CD4-positive, alpha-beta T cell (primary cell): ENCODE measurements at regions not wholly inside any gene's neighbourhood (a gene's known extent, or its start where the extent isn't known, plus 50 kb on each side); places are given as distances from the start of the nearest gene placed in this dataset.

Experiments
- ATAC-seq: fragments of 200-7000 bp; cut with Tn5 transposase; one replicate; pipeline ENCODE4 v1.10.0; 2022; ENCODE audit warnings: mild to moderate bottlenecking; ENCODE audit not compliant: poor library complexity
- CTCF ChIA-PET: fragments of 350-600 bp; sonication (Branson Sonifier 250); formaldehyde crosslinking; loops from one replicate; lab custom pipeline; 2021; ENCODE audit warnings: antibody characterized with exemption, inconsistent platforms; lab: Charles Lee
- POLR2A ChIA-PET: fragments of 350-600 bp; sonication (Branson Sonifier 250); formaldehyde crosslinking; loops from one replicate; lab custom pipeline; 2021; ENCODE audit warnings: antibody characterized with exemption, inconsistent platforms; lab: Charles Lee
- DNase-seq, 14 experiments: peaks; one replicate each; pipeline ENCODE4 v3.0.0-alpha.2; 2013 to 2020; ENCODE audit warnings: mixed read lengths in 2 of 14
- H3K27ac ChIP-seq, 2 donors: one replicate each; pipeline versions ENCODE4 v1.5.1 to v1.7.0; 2013; ENCODE audit warnings: low read length in 2 of 2, low read depth in 1 of 2, mild to moderate bottlenecking in 1 of 2
- H3K27me3 ChIP-seq, 2 experiments: 1 replicate in 1 of 2; 2 replicates in 1 of 2; pipeline versions ENCODE4 v1.6.1 to v1.7.0; 2013; ENCODE audit warnings: low read length in 2 of 2, control low read depth in 1 of 2, mild to moderate bottlenecking in 1 of 2, moderate library complexity in 1 of 2; ENCODE audit not compliant: insufficient read depth in 2 of 2, control insufficient read depth in 1 of 2
- H3K36me3 ChIP-seq: one replicate; pipeline ENCODE4 v1.6.1; 2013; ENCODE audit warnings: low read length, control low read depth; ENCODE audit not compliant: insufficient read depth
- H3K4me1 ChIP-seq: one replicate; pipeline ENCODE4 v1.6.1; 2013; ENCODE audit warnings: low read length, control low read depth; ENCODE audit not compliant: insufficient read depth
- H3K4me3 ChIP-seq: one replicate; pipeline ENCODE4 v1.5.1; 2013; ENCODE audit warnings: mild to moderate bottlenecking, low read length, moderate library complexity
- H3K9me3 ChIP-seq, 2 experiments: 1 replicate in 1 of 2; 2 replicates in 1 of 2; pipeline versions ENCODE4 v1.6.1 to v1.7.0; 2013; ENCODE audit warnings: low read length in 2 of 2, mild to moderate bottlenecking in 2 of 2, control low read depth in 1 of 2, moderate library complexity in 1 of 2; ENCODE audit not compliant: control insufficient read depth in 1 of 2, insufficient read depth in 1 of 2
- H3K27ac Mint-ChIP-seq: one replicate; pipeline ENCODE4 v1.8.0; 2020; ENCODE audit warnings: mixed read lengths
- H3K27me3 Mint-ChIP-seq: one replicate; pipeline ENCODE4 v1.8.0; 2021; ENCODE audit warnings: mixed read lengths
- H3K36me3 Mint-ChIP-seq: one replicate; pipeline ENCODE4 v1.8.0; 2021; ENCODE audit warnings: low read depth, mixed read lengths
- H3K4me1 Mint-ChIP-seq: one replicate; pipeline ENCODE4 v1.8.0; 2021; ENCODE audit warnings: low read depth, mixed read lengths
- H3K4me3 Mint-ChIP-seq: one replicate; pipeline ENCODE4 v1.8.0; 2020; ENCODE audit warnings: mild to moderate bottlenecking, mixed read lengths
- H3K9me3 Mint-ChIP-seq: one replicate; pipeline ENCODE4 v1.8.0; 2020; ENCODE audit warnings: mixed read lengths
- intact Hi-C, 2 experiments: fragments of 100-400 bp; cut with DNase I in 1 of 2; cut with micrococcal nuclease in 1 of 2; formaldehyde crosslinking; loops; one replicate each; pipeline versions ENCODE4 v1.15.1 to v1.9.0; 2023 to 2025; cut with DNase I, micrococcal nuclease
- TF ChIP-seq, protein P1 (sequence below): fragments of 200-600 bp; IDR thresholded peaks from one replicate; pipeline ENCODE4 v1.8.0; 2022; ENCODE audit warnings: antibody characterized with exemption, mild to moderate bottlenecking

DNA sequence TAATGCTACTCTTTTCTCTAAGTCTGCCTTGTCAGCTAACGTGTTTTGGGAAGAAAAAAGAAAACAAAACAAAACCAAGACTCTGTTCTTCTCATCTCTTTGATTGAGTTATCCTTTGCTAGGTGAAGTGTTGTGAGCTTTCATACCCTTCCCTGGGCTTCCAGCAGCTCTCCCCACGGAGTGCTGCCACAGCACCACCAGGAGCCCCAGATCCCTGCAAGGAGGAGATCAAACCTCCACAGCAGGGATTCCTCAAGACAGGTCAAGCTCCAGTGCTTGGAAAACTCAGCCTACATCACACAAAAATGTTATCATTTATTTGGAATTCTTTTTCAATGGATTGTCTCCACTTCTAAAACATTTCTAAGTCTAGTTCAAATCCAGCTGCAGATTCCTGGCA is 1981.9 kb upstream of the TENM3 start:
- TF ChIP-seq, protein P1, sequence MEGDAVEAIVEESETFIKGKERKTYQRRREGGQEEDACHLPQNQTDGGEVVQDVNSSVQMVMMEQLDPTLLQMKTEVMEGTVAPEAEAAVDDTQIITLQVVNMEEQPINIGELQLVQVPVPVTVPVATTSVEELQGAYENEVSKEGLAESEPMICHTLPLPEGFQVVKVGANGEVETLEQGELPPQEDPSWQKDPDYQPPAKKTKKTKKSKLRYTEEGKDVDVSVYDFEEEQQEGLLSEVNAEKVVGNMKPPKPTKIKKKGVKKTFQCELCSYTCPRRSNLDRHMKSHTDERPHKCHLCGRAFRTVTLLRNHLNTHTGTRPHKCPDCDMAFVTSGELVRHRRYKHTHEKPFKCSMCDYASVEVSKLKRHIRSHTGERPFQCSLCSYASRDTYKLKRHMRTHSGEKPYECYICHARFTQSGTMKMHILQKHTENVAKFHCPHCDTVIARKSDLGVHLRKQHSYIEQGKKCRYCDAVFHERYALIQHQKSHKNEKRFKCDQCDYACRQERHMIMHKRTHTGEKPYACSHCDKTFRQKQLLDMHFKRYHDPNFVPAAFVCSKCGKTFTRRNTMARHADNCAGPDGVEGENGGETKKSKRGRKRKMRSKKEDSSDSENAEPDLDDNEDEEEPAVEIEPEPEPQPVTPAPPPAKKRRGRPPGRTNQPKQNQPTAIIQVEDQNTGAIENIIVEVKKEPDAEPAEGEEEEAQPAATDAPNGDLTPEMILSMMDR = no peak
- H3K9me3 Mint-ChIP-seq = peaks cover 4% of the 10 kb centered on the region
- H3K27me3 Mint-ChIP-seq = no peaks in the 10 kb centered on the region
- ATAC-seq = no peak
- intact Hi-C loops = no loop called here
- H3K4me3 ChIP-seq = no peak overlapping the region
- no peaks in the 10 kb centered on the region for H3K36me3 ChIP-seq
- ChIA-PET CTCF (no interaction called here), POLR2A (no interaction called here)
- no peaks in the 10 kb centered on the region for H3K4me1 Mint-ChIP-seq
- no peak overlapping the region for H3K27ac Mint-ChIP-seq
- H3K9me3 ChIP-seq = peaks cover 0 to 16% of the 10 kb centered on the region in 2 experiments
- no peak for DNase-seq
- H3K27ac ChIP-seq = no peak overlapping the region
- H3K4me3 Mint-ChIP-seq = no peak overlapping the region
- no peaks in the 10 kb centered on the region for H3K27me3 ChIP-seq
- H3K36me3 Mint-ChIP-seq = no peaks in the 10 kb centered on the region
- H3K4me1 ChIP-seq = no peaks in the 10 kb centered on the region

DNA sequence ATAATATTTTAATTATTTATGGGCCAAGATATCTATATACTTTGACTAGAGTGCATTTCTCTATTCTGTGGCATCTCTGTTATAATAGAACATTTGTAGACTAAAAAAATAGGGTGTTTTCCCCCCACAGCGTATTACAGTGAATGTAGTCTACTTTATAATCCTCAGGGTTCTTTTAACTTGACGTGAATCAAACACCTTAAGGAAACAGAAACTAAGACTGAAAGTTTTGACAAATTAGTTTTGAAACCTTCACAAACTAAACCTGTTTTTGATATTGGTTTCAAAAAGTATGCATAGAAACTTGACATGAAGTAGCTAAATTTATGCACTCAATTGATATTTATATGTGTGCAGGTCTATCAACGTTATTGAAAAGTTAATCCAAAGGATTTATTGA is 1963.1 kb upstream of the TENM3 start:
- H3K9me3 Mint-ChIP-seq = peaks cover 3% of the 10 kb centered on the region

DNA sequence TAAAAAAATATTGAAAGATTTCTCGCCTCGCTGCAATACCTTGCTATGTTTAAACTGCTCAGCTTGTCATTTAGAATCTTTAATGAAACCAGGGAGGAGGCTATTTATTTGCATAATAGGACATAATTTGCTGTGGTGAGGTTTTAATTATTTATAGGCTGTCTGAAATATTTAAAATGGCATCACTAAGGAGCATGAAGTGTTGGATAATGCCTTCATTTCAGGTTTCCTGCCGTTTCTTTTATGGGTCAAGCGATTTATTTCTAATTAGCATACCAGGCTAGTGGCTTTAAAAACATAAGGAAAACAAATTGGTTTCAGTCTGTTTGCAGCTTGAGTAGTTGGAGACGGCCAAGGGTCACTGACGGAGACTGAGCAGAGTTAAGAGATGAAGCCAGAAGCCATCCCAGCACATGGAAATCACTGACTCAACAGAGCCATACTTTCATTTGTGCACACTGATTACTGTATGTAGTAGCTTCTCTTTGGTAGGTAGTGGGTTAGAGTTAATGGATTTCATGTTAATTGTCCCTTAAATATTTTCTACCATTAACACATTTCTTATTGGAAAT is 1962.4 kb upstream of the TENM3 start:
- H3K4me1 ChIP-seq = no peaks in the 10 kb centered on the region
- Mint-ChIP-seq H3K9me3 (peaks cover 6% of the 10 kb centered on the region), H3K4me1 (no peaks in the 10 kb centered on the region), H3K4me3 (no peak overlapping the region), H3K27me3 (no peaks in the 10 kb centered on the region), H3K36me3 (no peaks in the 10 kb centered on the region), H3K27ac (no peak overlapping the region)
- POLR2A ChIA-PET = no interaction called here
- H3K9me3 ChIP-seq = peaks cover 0 to 4% of the 10 kb centered on the region in 2 experiments
- ATAC-seq = no peak
- no peak for DNase-seq
- TF ChIP-seq, protein P1 = no peak
- CTCF ChIA-PET = no interaction called here
- no peaks in the 10 kb centered on the region for H3K27me3 ChIP-seq
- intact Hi-C loops = no loop called here
- H3K4me3 ChIP-seq = no peak overlapping the region
- H3K27ac ChIP-seq = no peak overlapping the region
- no peaks in the 10 kb centered on the region for H3K36me3 ChIP-seq

More for the DNA sequence above, 1963.1 kb upstream of the TENM3 start:
- H3K36me3 ChIP-seq = no peaks in the 10 kb centered on the region
- ChIA-PET POLR2A (no interaction called here), CTCF (no interaction called here)
- Mint-ChIP-seq H3K4me1 (no peaks in the 10 kb centered on the region), H3K27me3 (no peaks in the 10 kb centered on the region), H3K27ac (no peak overlapping the region), H3K36me3 (no peaks in the 10 kb centered on the region), H3K4me3 (no peak overlapping the region)
- H3K9me3 ChIP-seq = peaks cover 0 to 4% of the 10 kb centered on the region in 2 experiments
- H3K4me3 ChIP-seq = no peak overlapping the region
- no peaks in the 10 kb centered on the region for H3K4me1 ChIP-seq
- intact Hi-C loops = no loop called here
- no peaks in the 10 kb centered on the region for H3K27me3 ChIP-seq
- ATAC-seq (no peak), DNase-seq (no peak)
- TF ChIP-seq, protein P1 = no peak
- H3K27ac ChIP-seq = no peak overlapping the region
